Prostate gland (tissue), 2 donors: ENCODE measurements at regions not wholly inside any gene's neighbourhood (a gene's known extent, or its start where the extent isn't known, plus 50 kb on each side); places are given as distances from the start of the nearest gene placed in this dataset.

ENCODE experiments used
- DNase-seq: peaks from one replicate; pipeline ENCODE4 v3.0.0-alpha.2; 2019; ENCODE audit warnings: low spot score
- H3K27ac ChIP-seq, 2 donors: fragments of 200-600 bp; sonication (generic); 2 replicates each; pipeline ENCODE4 v1.5.1; 2017 to 2019
- H3K27me3 ChIP-seq: fragments of 200-600 bp; sonication (generic); replicated peaks from 2 replicates; pipeline ENCODE4 v1.5.1; 2019; ENCODE audit not compliant: insufficient read depth
- H3K36me3 ChIP-seq, 2 donors: fragments of 200-600 bp; sonication (generic); 1 replicate in 1 of 2; 2 replicates in 1 of 2; pipeline versions ENCODE4 v1.5.1 to v1.8.1; 2017 to 2019
- H3K4me1 ChIP-seq: fragments of 200-600 bp; sonication (generic); replicated peaks from 2 replicates; pipeline ENCODE4 v1.5.1; 2019
- H3K4me3 ChIP-seq, 2 donors: fragments of 200-600 bp; sonication (generic); 2 replicates each; pipeline ENCODE4 v1.5.1; 2017 to 2019
- H3K9me3 ChIP-seq: fragments of 200-600 bp; sonication (generic); 2 replicates; pipeline ENCODE4 v1.5.1; 2017
- POLR2A ChIP-seq: fragments of 450-650 bp; IDR thresholded peaks from one replicate; pipeline ENCODE4 v1.6.1; 2016; ENCODE audit warnings: antibody characterized with exemption, mild to moderate bottlenecking
- POLR2AphosphoS5 ChIP-seq: sonication (generic); formaldehyde crosslinking; IDR thresholded peaks from one replicate; pipeline ENCODE4 v1.6.1; 2017; ENCODE audit warnings: antibody characterized with exemption
- WGBS: methylation state at CpG from one replicate; pipeline ENCODE4 v1.1.5; 2018; 5-methylcytosine and 5-hydroxymethylcytosine counted together
- intact Hi-C: fragments of 100-400 bp; cut with DNase I; formaldehyde crosslinking; loops from one replicate; pipeline ENCODE4 v1.14.2; 2022
- TF ChIP-seq, protein P1 (sequence below), 4 experiments: fragments of 200-600 bp in 2 of 4; fragments of 450-650 bp in 2 of 4; sonication (generic) in 2 of 4; IDR thresholded peaks; 1 replicate in 3 of 4; 2 replicates in 1 of 4; pipeline ENCODE4 v1.5.1; 2016 to 2019; ENCODE audit warnings: antibody characterized with exemption in 4 of 4, mild to moderate bottlenecking in 2 of 4, moderate library complexity in 2 of 4

DNA sequence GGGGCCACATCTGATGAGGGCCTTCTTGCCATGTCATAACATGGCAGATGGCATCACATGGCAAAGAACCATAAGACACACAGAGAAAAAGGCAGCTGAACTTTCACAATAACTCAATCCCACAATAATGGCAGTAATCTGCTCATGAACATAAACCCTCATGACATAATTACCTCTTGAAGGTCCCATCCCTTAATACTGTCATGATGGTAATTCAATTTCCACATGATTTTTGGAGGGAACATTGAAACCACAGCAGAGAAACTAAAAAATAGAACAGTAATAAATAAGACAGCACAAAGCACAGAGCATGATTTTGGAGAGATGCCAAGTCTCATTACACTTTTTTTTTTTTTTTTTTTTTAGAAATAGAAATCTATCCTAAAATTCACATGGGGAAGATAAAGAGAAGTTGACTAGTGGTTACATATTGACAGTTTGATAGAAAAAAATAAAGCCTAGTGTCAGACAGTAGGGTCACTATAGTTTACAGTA, 61.8 kb upstream of the ATF7IP start:
- TF ChIP-seq, protein P1, sequence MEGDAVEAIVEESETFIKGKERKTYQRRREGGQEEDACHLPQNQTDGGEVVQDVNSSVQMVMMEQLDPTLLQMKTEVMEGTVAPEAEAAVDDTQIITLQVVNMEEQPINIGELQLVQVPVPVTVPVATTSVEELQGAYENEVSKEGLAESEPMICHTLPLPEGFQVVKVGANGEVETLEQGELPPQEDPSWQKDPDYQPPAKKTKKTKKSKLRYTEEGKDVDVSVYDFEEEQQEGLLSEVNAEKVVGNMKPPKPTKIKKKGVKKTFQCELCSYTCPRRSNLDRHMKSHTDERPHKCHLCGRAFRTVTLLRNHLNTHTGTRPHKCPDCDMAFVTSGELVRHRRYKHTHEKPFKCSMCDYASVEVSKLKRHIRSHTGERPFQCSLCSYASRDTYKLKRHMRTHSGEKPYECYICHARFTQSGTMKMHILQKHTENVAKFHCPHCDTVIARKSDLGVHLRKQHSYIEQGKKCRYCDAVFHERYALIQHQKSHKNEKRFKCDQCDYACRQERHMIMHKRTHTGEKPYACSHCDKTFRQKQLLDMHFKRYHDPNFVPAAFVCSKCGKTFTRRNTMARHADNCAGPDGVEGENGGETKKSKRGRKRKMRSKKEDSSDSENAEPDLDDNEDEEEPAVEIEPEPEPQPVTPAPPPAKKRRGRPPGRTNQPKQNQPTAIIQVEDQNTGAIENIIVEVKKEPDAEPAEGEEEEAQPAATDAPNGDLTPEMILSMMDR (IDR thresholded peaks at IDR 0.05) = no peak
- TF ChIP-seq POLR2AphosphoS5 = no peak
- no peak for TF ChIP-seq POLR2A
- intact Hi-C loops = no loop called here

DNA sequence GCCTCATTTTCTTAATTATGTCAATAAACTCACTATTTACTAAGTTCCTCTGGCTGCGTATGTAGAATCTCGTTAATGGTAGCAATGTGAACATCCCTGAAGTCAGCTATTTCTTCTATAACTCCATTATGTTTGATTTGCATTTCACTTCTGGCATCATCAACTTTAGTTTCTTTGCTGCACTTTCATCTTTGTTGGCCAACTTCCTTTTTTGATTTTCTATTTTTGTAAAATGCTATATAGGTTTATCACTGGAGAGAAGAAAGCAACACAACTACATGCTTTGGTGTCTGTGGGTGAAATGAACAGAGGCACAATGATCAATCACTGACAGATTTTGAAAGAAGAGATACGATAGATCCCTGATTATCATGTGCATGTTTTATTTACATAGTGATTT, 58.5 kb upstream of the ATF7IP start:
- Histone ChIP-seq H3K4me3 (no peak overlapping the region), H3K36me3 (no peaks in the 10 kb centered on the region), H3K27ac (no peak overlapping the region), H3K27me3 (no peaks in the 10 kb centered on the region), H3K4me1 (no peaks in the 10 kb centered on the region), H3K9me3 (no peaks in the 10 kb centered on the region)
- TF ChIP-seq, protein P1 (IDR thresholded peaks at IDR 0.05) = no peak
- TF ChIP-seq POLR2AphosphoS5 (no peak), POLR2A (no peak)
- 93% methylated on average over 3 of the region's 3 CpGs for WGBS
- intact Hi-C loops = no loop called here
- no peak for DNase-seq

More for the DNA sequence above, 61.8 kb upstream of the ATF7IP start:
- Histone ChIP-seq H3K9me3 (no peaks in the 10 kb centered on the region), H3K27ac (no peak overlapping the region), H3K4me3 (no peak overlapping the region), H3K36me3 (no peaks in the 10 kb centered on the region), H3K27me3 (no peaks in the 10 kb centered on the region), H3K4me1 (no peaks in the 10 kb centered on the region)
- DNase-seq = no peak

DNA sequence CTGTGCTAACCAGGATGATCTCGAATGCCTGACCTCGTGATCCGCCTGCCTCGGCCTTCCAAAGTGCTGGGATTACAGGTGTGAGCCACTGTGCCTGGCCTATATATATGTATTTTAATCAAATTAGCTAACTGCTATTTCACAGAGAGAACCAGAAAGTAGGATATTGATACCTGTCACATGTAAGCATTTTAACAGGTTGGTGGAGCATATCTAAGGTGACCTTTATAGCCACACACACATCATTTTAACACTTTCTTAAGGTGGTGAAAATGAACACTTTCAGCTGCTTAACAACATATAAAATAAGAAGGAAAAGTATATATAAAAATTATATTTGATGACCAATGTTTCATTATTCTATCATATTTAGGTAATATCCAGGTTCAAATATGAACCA, 57.0 kb upstream of the ATF7IP start:
- Histone ChIP-seq H3K36me3 (no peaks in the 10 kb centered on the region), H3K4me3 (no peak overlapping the region), H3K27me3 (no peaks in the 10 kb centered on the region), H3K27ac (no peak overlapping the region), H3K4me1 (no peaks in the 10 kb centered on the region), H3K9me3 (no peaks in the 10 kb centered on the region)
- no peak for TF ChIP-seq POLR2A
- no peak for TF ChIP-seq POLR2AphosphoS5
- TF ChIP-seq, protein P1 (IDR thresholded peaks at IDR 0.05) = no peak
- DNase-seq = no peak
- intact Hi-C loops = no loop called here
- WGBS = 96% methylated on average over 4 of the region's 4 CpGs

DNA sequence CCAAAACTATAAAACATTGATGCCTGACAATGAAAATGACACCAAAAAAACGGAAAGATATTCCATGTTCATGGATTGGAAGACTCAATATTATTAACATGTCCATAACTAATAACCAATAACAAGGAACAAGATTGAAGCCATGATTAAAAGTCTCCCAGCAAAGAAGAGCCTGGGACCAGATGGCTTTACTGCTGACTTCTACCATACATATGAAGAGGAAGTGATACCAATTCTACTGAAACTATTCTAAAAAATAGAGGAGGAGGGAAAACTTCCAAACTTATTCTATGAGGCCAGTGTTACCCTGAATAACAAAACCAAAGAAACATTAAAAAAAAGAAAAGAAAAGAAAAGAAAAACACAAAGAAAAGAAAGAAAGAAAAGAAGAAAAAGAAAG, 54.6 kb upstream of the ATF7IP start:
- intact Hi-C loops = no loop called here
- TF ChIP-seq POLR2A (no peak), POLR2AphosphoS5 (no peak)
- TF ChIP-seq, protein P1 (IDR thresholded peaks at IDR 0.05) = no peak
- Histone ChIP-seq H3K9me3 (no peaks in the 10 kb centered on the region), H3K27ac (no peak overlapping the region), H3K4me1 (no peaks in the 10 kb centered on the region), H3K27me3 (no peaks in the 10 kb centered on the region), H3K4me3 (no peak overlapping the region), H3K36me3 (no peaks in the 10 kb centered on the region)
- WGBS = 91% methylated on average over 1 of the region's 1 CpG
- DNase-seq = no peak

DNA sequence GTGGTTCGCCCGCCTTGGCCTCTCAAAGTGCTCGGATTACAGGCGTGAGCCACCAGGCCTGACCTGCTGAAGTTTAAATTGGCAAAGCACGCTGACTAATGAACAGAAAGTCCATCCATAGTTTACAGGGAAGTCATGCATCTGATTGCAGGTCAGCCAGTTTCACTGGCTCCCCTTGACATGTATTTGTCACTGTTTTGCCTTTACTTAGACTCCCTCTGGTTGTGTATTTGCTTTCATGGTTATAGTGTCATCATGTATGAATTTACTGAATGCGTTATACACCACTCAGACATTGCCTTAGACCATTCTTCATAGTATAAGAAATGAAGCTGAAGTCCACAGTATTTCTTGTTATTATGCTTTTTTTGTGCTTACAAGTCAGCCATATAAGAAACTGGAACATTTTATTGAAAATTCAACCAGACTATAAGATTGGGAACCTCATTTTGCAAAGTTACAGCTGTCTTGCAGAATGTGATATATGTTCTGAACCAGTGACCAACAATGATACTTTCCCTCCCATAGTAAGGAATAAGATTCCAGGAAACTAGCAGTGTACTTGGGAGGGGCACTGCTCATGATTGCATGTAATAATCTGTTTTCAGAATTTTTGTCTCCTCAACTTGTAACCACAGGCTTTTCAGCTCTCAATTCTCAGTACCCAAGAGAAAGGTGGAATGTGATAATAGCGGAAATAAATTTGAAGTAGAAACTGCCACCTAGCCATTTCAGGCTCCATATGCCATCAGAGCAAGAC, 51.9 kb upstream of the ATF7IP start:
- TF ChIP-seq, protein P1 (IDR thresholded peaks at IDR 0.05) = no peak
- TF ChIP-seq POLR2AphosphoS5 = no peak
- no peak for TF ChIP-seq POLR2A
- H3K27me3 ChIP-seq = no peaks in the 10 kb centered on the region

More for the DNA sequence above, 51.9 kb upstream of the ATF7IP start:
- H3K4me1 ChIP-seq = no peaks in the 10 kb centered on the region
- intact Hi-C loops = no loop called here
- H3K27ac ChIP-seq = no peak overlapping the region
- DNase-seq = no peak
- no peaks in the 10 kb centered on the region for H3K9me3 ChIP-seq
- no peak overlapping the region for H3K4me3 ChIP-seq
- H3K36me3 ChIP-seq = no peaks in the 10 kb centered on the region
- 95% methylated on average over 7 of the region's 7 CpGs for WGBS
